ENCODE measurements at regions not wholly inside any gene's neighbourhood (a gene's known extent, or its start where the extent isn't known, plus 50 kb on each side); places are given as distances from the start of the nearest gene placed in this dataset.
"Not testable (repeated sequence)": the region's sequence is repeated elsewhere in the genome, so short reads cannot be mapped to it uniquely, and the experiment has no call there.

DNA sequence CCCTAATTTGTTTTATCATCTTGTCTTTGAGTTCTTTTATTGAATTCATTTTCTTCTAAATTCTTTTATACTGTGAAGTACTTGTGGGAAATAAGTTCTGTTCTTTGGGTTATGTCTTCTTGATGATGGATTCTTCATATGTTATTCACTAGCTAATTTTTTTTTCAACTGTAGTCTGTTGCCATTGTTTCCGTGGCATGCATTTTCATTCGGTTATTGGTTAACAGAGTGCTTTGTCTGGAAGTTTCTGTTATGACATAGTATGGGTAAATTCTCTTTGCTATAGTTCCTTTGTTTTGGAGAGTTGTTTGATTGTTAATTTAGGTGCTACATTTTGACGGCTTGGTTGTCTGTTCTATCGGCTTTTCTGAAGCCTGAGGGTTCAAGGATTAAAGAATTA lies 184.9 kb upstream of the AADAT start:
- DNase-seq (ENCODE audit: low read depth): no peak

DNA sequence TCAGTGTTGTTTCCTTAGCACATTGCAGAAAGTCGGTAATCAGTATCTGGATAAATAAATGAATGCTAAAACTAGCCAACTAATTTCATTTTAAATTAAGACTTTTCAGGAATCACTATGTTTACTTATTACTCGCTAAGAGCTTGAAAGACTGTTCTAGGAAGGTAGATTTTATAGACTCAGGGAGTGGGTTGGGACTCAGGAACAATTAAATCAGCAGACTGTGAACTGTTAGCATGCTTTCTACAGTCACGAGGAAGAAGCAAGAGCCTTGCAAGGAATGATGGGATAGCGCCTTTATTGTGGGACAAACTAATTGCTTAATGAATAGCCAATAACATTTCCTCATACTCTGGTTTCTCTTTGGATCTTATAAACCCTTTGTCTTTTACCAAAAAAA lies 183.2 kb upstream of the AADAT start:
- DNase-seq (ENCODE audit: low read depth): no peak

DNA sequence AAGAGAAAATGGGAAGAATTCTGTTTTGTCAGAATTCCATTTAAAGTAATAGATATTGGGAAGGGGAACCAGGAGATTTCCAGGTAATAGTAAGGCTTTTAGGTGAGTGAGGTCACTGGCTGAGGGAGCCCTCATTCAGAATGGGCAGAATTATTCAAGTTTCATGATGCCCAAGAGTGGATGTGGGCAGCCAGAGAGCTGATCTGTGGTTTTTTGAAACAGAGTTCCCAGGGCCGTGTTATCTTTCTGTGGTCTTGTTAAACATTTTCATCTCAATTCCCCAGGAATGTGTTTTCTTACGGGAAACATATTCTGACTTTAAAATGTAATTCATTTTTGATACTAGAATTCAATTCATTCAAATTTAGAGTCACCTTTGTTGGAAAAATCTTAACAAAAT lies 182.0 kb upstream of the AADAT start:
- DNase-seq (ENCODE audit: low read depth): no peak

DNA sequence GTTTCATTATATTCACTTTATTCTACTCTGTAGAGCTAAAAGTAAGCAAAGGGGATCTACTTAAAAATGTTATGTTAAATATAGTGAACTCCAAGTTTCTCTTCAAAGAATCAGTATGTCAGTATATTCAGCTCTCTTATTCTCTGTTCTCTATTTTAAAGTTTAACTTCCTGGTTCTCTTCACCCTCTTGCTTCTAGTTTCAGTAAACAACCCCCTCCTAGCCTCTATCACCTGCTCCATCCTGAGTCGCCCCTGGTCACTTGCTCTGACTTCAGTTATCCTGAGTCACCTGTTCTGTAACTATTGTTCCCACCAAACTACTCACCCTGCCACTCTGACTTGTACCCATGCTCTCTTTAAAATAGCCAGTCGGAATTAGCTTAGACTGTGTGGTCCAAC lies 180.9 kb upstream of the AADAT start:
- no peak for DNase-seq (ENCODE audit: low read depth)

DNA sequence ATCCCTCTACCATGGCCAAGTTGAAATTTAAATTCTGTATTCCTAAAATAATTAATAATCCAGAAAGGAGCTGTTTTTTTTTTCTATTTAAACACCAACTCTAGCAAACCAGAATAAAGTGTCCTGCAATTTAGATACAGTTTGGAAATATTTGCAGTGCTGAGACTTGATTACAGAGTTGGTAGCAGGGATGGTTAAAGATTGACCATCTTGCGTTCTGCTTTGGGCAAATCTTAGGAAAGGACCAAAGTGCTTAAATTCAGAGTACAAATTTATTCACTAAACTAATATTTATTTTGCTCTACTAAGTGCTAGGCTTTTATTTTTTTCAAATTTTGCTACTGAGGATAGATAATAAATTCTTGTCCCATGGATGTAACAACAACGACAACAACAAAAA lies 180.2 kb upstream of the AADAT start:
- DNase-seq (ENCODE audit: low read depth): no peak

DNA sequence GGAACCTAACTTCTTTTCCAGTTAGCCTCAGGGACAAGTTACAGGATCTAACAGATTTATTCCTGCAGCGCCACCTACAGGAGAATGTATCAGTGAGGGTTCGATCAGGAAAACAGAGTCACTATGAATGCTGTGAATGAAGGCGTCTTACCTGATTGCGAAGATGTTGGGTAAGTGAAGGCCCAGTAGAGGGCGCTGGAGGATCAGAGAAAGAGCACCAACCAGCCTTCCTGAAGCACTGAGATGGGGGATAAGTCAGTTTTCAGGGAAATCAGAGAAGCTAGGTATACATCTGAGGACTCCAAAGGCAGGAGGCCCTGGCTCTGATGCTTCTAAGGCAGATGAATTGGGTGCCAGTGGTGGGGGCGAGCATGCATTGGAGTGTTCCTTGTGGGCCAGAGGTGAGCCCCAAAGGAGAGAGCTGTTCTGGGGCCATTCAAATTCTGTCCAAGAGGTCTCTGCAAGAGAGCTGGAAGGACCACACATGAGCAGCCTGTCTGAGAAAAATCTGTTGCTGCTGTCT lies 169.9 kb upstream of the AADAT start:
- peak; percentile 1 for DNase-seq (ENCODE audit: low read depth)

DNA sequence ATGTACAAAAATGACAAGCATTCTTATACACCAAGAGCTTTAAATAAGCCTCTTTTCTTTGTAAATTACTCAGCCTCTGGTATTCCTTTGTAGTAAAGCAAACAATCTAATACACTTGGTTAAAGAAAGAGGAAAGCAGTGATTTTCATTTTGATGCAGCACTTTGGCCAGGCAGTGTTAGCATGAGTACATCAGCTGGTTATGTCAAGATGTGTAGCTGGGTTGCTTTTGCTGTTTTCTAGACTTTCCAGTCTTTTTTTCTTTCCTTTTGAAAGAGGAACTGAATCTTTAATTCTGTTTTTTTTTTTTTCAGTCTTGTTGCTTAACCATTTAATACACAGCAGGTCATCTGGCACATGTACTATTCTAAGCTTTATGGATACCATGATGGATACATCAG lies 167.1 kb upstream of the AADAT start:
- DNase-seq (ENCODE audit: low read depth): no peak

DNA sequence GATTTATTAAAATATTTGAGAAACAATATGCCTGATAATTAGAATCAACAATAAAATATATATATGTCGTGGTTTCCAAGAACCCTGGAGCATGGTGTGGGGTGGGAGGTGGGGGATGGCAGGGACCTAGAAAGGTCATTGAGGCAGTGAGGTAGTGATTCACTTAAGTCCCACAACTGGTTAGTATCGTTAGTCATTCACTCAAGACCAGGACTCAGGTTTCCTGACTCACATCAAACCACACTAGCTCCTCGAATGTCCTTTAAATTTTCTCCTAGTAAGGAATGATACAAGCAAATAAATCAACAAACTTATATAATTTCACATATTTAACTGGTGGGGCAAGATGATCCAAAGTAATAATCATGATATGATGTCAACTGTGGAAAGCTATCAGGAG lies 158.8 kb upstream of the AADAT start:
- no peak for DNase-seq (ENCODE audit: low read depth)

DNA sequence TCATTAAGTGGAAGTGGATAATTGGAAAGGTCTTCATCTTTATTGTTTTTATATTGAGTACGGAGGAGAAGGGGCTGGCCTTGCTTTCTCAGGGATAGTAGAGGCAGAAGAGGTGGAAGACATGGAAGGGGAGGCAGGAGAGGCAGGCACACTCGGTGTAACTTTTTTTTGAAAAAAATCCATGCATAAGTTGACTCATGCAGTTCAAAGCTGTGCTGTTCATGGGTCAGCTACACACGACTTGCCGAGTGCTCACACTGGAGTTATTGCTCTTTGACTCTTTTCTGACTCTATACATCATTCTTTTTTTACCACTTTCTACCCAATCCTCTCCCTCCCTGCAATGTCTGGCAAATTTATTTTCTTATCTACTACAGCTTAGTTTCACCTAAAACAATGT lies 158.3 kb upstream of the AADAT start:
- DNase-seq (ENCODE audit: low read depth): no peak

DNA sequence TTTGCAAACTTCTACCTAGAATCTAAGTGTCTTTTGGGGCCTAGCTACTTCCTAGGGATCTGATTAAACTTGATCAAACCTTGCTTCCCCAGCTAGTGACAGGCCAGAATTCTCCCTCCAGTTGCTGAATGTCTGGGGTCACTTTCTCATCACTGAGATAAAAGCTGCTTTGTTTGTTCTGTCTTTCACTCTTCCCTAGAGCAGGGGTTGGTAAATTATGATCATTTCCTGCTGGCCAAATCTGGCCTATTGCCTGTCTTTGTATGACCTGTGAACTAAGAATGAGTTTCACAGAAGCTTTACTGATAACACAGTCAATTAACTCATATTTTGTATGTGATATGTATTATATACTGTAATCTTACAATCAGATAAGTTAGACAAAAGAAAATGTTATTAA lies 157.8 kb upstream of the AADAT start:
- DNase-seq (ENCODE audit: low read depth): no peak

DNA sequence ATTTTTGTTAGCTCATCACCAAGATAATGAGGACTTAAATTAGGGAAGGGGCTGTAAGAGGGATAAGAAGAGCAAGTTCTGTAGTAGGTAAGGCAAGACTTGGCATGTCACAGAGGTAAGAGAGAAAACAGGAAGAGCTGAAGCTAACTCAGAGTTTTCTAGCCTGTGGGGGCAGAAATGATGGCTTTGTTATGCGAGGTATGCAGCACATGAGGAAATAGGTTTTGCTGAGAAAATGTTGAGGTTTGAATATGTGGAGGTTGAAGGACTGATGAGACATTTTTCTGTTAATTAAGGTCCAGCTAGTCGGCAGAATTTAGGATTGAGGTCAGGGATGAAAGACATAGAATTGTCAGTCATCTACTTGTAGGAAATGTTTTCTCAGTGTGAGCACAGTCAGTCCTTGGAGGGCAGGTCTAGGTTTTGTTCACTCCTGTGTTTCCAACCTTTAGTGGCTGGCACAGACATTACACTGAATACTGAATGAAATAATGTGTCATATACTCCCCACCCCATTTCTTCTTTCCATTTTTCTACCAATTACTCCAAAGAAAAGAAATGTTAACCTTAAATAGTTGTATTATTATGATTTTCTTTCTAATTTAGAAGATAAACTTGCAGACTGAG lies 154.0 kb upstream of the AADAT start:
- DNase-seq (ENCODE audit: low read depth): no peak

DNA sequence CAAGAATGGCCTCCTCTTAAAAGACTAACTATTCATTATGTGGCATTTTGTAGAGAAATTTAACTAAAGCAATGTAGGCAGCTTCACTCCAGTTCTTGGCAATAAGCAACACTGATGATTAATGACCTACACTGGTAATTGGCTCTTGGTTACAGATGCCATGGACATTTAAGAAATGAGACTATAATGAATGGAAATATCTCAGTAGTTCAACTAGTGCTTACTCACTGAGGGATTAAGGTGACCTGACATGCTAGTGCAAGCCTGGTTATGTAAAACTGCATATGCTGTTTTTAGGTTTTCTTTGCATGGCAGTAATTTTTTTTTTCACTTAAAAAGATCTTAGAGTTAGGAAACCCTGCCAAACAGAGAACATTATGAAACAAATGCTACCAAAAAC lies 152.7 kb upstream of the AADAT start:
- no peak for DNase-seq (ENCODE audit: low read depth)

DNA sequence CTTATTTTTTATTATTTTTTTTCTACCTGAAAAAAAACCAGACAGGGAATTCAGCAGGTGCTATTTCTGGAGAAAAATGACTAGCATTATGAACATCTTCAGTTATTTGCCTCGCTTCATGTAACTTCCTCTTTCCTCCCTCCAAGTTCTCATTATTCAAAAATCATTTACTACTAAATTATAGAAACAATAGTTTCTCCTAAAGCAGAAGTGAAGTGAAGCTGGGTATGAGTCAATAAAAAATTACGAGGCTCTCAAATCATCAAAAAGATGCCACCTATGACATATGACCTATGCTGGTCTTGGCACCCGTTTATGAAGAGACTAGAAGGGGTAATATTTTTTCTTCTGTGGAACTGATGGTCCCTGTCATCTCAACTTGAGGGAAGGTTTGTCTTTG lies 145.0 kb upstream of the AADAT start:
- DNase-seq (ENCODE audit: low read depth): no peak

DNA sequence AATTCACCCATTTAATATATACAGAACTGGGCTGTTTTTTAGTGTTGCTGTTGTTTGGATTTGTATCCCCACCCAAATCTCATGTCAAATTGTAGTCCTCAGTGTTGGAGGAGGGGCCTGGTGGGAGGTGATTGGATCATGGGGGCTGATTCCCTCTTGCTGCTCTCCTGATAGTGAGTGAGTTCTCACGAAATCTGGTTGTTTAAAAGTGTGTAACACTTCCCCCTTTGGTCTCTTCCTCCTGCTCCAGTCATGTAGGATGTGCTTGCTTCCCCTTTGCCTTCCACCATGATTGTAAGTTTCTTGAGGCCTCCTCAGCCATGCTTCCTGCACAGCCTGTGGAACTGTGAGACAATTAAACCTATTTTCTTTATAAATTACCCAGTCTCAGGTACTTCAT lies 141.6 kb upstream of the AADAT start:
- DNase-seq (ENCODE audit: low read depth): no peak

DNA sequence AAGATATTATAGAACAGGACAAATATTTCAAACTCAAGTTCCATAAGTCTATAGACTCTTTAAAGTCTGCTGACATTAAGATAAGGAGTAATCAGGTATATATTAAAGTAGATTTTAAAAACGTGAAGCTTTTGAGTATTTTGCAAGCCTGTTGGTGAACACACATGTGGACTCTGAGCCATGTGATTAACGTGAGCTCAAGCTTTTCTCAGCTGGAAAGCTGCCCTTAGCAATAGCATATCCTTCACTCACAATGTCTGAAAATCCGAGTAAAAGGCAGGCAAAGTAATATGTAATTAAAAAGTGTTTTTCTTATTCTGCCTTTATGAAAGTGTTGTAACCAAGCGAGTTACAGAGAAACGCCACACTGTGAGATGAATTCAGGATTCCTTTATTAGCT lies 140.5 kb upstream of the AADAT start:
- no peak for DNase-seq (ENCODE audit: low read depth)

DNA sequence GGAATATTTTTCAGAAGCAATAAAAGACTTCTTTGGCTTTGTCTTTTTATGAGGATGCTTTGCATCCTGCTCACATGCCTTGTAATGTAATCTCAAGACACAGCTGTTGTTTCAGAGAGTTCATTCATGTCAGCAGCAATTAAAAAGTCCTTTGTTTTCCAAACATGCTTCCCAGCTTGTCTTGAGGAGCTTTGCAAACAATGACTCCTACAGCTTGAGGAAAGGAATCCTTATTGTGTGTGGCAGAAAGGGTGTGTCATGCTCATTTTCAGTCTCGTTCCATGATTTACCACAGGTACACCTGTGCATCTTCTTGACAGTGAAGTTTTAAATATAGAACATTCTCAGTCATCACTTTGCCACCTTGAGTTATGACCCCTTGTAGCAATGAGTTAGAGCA lies 139.2 kb upstream of the AADAT start:
- DNase-seq (ENCODE audit: low read depth): no peak

DNA sequence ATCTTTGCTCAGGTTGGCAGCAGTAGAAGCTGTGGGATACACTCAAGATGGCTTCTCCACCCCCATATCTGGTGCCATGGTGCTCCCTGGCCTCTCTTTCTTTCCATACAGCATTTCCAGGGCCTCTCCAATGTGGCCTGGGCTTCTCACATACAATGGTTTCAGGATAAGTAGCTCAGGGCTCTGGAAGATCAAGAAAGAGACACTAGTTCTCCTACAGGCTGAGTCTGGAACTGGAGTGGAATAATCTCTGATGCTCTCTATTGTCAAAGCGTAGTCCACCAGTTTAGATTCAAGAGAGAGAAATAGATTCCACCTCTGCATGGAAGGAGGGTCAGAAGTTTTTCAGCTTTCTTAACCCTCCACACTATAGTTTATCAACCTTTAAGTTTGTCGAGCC lies 138.2 kb upstream of the AADAT start:
- DNase-seq (ENCODE audit: low read depth): no peak

DNA sequence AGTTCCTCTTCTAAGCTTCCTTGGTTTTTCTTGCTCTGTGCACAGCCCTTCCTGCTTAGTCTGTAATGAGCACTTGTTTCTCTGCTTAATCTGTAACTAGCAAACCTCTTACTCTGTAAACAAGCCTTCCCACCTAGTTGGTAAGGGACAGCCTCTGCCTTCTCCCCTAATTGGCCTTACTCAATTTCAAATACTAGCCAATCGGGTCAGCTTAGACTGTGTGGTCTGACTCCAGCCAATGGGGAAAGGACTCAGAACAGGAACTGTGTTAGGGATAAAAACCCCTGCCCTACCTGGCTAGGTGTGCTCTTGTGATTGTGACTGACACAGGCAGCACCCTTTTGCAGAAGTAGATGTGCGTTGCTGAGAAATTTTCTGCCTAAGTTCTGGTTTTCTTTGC lies 136.5 kb upstream of the AADAT start:
- no peak for DNase-seq (ENCODE audit: low read depth)

DNA sequence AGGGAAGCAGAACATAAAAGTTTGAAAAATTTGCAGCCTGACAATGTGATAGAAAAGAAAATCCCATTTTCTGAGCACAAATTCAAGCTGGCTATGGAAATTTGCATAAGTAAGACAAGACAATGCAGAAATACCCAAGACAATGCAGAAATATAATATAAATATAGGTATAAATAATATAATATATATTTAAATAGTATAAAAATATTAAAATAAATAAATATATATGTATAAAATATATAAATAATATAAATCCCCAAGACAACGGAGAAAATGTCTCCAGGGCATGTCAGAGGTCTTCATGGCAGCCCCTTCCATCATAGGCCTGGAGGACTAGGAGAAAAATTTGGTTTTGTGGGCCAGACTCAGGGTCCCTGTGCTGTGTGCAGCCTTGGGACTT lies 125.0 kb upstream of the AADAT start:
- no peak for DNase-seq (ENCODE audit: low read depth)

DNA sequence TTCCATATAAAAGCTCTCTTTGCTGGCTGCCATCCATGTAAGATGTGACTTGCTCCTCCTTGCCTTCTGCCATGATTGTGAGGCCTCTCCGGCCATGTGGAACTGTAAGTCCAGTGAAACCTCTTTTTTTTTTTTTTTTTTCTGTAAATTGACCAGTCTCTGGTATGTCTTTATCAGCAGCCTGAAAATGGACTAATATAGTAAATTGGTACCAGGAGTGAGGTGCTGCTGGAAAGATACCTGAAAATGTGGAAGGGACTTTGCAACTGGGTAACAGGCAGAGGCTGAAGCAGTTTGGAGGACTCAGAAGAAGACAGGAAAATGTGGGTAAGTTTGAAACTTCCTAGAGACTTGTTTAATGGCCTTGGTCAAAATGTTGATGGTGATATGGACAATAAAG lies 124.3 kb upstream of the AADAT start:
- DNase-seq (ENCODE audit: low read depth): no peak

DNA sequence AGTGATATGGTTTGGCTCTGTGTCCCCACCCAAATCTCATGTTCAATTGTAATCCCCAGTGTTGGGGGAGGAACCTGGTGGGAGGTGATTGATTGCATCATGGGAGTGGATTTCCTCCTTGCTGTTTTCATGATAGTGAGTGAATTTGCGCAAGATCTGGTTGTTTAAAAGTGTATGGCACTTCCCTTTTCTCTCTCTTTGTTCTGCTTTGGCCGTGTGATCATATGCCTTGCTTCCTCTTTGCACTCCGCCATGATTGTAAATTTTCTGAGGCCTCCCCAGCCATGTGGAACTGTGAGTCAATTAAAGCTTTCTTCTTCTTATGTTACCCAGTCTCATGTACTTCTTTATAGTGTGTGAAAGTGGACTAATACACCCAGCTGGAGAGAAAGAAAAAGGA lies 113.0 kb upstream of the AADAT start:
- DNase-seq (ENCODE audit: low read depth): no peak

DNA sequence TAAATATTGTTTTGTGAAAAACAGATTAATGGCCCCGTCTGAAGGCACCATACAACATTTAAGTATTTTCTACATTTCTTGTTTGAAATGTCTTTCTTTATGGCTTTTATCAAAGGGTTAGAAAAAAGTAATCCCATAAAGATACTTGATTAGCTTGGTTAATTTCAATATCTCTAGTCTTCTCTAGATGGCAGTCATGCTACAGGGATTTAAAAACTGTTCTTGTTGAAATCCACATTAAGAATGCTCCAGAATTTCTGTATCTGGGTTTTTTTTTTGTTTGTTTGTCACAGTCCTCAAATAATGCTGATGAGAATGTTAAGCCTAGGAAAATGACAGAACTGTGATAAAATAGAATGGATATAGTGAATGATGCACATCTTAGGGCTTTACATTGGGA lies 109.0 kb upstream of the AADAT start:
- no peak for DNase-seq (ENCODE audit: low read depth)

DNA sequence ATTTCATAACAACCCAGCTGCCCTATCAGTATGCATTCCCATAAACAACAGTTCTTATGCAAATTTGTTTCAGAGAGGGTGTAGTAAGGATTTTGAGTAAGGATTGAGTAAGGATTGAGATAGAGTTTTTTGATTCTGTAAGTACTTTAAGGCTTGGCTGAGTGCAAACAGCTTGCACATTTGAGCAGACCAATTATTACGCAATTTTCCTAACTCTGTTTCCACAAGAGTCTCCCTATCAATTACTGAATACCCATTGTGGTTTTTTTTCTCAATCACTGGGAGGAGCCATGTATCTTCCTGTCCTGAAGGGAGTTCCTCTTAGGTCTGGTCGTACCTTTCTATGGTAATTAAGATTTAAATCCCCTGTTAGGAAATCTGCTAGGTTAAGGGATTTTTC lies 105.0 kb upstream of the AADAT start:
- not testable (repeated sequence) for DNase-seq (ENCODE audit: low read depth)

DNA sequence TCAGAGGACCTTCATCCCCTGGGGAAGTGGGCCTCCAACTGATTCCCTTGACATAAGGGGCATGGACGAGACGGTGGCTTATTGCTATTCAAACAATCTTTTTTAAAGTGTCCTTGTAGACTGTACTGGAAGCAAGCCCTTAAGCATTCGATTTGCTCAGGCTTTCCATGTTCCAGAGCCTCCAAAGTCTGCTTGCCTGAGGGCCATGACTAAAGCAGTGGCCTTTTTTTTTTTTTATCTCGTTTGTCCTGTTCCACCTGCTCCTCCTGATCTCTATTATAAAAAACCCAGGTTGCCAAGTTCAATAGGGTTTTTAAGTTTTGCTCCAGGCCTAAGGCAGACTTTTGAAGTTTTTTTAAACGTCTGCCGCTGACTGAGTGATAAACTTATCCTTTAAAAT lies 103.7 kb upstream of the AADAT start:
- no peak for DNase-seq (ENCODE audit: low read depth)

DNA sequence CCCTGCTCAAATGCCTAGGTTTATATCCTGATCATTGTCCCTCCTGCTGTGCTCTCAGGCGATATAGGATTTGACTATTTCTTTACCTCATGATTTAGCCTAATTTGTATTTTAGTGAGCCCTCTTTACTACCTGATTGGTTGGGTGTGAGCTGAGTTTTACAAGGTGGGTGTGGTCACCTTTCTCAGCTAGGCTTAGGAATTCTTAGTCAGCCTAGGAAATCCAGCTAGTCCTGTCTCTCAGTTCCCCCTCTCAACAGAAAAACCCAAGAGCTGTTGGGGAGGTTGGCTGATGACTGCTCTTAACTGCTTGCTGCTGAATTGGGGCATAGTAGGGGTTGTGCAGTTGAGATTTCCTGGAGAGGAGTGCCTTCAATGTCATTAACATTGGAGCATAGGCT lies 100.5 kb upstream of the AADAT start:
- no peak for DNase-seq (ENCODE audit: low read depth)
